ENCODE measurements at regions not wholly inside any gene's neighbourhood (a gene's known extent, or its start where the extent isn't known, plus 50 kb on each side); places are given as distances from the start of the nearest gene placed in this dataset.
"Not testable (repeated sequence)": the region's sequence is repeated elsewhere in the genome, so short reads cannot be mapped to it uniquely, and the experiment has no call there.

DNA sequence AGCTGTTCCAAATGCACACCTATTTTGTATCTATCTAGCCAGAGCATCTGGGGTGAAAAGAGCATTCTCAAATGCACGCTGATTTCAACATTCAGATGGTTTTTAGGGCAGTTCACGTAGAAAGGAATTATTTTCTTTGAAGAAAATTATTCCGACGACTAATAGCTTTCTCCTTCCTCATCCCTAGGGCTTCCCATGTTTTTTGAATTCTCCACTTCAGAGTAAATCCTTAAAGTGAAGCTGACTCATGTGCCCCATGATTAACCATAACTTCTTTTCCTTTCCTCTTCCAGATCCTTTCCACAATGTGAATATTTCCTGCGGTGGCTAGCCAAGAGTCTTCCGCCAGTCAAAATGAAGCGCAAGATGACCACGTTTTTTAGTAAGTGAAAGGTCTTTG lies 86.7 kb upstream of the PDHA1 start:
- BruUV-seq (replicated peaks): no TSS peak
- no peak overlapping the region for H3K4me3 ChIP-seq (ENCODE audit: low read depth, low read length, poor library complexity, severe bottlenecking)
- CTCF ChIA-PET: no interaction called here

DNA sequence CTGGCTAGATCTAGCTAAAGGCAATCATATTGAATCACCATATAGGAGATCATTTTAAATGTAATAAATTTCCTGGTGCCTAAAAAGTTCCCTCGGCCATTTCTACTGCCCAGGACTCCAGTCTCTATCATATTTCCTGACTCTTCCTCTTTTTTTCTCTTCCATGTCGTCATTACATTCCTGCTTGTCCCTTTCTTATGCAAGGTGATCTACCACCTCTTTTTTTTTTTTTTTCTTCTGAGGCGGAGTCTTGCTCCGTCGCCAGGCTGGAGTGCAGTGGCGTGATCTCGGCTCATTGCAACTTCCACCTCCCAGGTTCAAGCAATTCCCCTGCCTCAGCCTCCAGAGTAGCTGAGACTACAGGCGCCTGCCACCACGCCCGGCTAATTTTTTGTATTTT lies 82.7 kb upstream of the PDHA1 start:
- intact Hi-C loops (cut with micrococcal nuclease; ENCODE audit: unreplicated experiment); H3K4me1 ChIP-seq (ENCODE audit: insufficient read depth, low read length, poor library complexity, severe bottlenecking); CTCF ChIA-PET; H3K27ac ChIP-seq (ENCODE audit: low read depth, low read length, poor library complexity, severe bottlenecking); DNase-seq (ENCODE audit: low spot score); H3K4me3 ChIP-seq (ENCODE audit: low read depth, low read length, poor library complexity, severe bottlenecking); BruUV-seq (replicated peaks); H3K9me3 ChIP-seq (ENCODE audit: low read depth, low read length, poor library complexity, severe bottlenecking); POLR2A ChIA-PET (ENCODE audit: low non-redundant PET); H3K36me3 ChIP-seq (ENCODE audit: insufficient read depth, low read length, poor library complexity, severe bottlenecking); H3K27me3 ChIP-seq (replicated peaks; ENCODE audit: insufficient read depth, low read depth, low read length, poor library complexity): not testable (repeated sequence)

More for the DNA sequence above, 86.7 kb upstream of the PDHA1 start:
- no peaks in the 10 kb centered on the region for H3K4me1 ChIP-seq (ENCODE audit: insufficient read depth, low read length, poor library complexity, severe bottlenecking)
- intact Hi-C loops (cut with micrococcal nuclease; ENCODE audit: unreplicated experiment): no loop called here
- H3K36me3 ChIP-seq (ENCODE audit: insufficient read depth, low read length, poor library complexity, severe bottlenecking): no peaks in the 10 kb centered on the region
- no peak for DNase-seq (ENCODE audit: low spot score)
- no peaks in the 10 kb centered on the region for H3K9me3 ChIP-seq (ENCODE audit: low read depth, low read length, poor library complexity, severe bottlenecking)
- TF ChIP-seq, protein P1, sequence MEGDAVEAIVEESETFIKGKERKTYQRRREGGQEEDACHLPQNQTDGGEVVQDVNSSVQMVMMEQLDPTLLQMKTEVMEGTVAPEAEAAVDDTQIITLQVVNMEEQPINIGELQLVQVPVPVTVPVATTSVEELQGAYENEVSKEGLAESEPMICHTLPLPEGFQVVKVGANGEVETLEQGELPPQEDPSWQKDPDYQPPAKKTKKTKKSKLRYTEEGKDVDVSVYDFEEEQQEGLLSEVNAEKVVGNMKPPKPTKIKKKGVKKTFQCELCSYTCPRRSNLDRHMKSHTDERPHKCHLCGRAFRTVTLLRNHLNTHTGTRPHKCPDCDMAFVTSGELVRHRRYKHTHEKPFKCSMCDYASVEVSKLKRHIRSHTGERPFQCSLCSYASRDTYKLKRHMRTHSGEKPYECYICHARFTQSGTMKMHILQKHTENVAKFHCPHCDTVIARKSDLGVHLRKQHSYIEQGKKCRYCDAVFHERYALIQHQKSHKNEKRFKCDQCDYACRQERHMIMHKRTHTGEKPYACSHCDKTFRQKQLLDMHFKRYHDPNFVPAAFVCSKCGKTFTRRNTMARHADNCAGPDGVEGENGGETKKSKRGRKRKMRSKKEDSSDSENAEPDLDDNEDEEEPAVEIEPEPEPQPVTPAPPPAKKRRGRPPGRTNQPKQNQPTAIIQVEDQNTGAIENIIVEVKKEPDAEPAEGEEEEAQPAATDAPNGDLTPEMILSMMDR (conservative IDR thresholded peaks at IDR 0.05; ENCODE audit: low read depth, low read length): no peak
- no peak for TF ChIP-seq EZH2 (IDR thresholded peaks at IDR 0.05; ENCODE audit: borderline replicate concordance, low read depth, low read length, poor library complexity, severe bottlenecking)
- no peaks in the 10 kb centered on the region for H3K27me3 ChIP-seq (replicated peaks; ENCODE audit: insufficient read depth, low read depth, low read length, poor library complexity)
- POLR2A ChIA-PET (ENCODE audit: low non-redundant PET): no interaction called here
- H3K27ac ChIP-seq (ENCODE audit: low read depth, low read length, poor library complexity, severe bottlenecking): no peak overlapping the region

DNA sequence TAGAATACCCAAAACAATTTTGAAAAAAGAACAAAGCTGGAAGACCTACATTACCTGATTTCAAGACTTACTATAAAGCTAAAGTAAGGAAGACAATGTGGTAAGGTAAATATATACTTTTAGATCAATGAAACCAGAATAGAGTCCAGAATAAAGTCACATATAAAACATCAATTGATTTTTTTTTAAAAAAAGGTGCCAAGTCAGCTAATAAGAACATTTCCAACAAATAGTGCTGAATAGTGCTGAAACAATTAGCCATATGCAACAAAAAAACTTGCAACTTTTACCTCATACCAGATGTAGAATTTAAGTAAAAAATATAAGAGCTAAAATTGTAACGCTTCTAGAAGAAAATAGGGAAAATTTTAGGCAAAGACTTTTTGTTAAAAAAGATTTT lies 73.0 kb upstream of the PDHA1 start:
- ChIA-PET POLR2A (ENCODE audit: low non-redundant PET) (no interaction called here), CTCF (no interaction called here)
- no peaks in the 10 kb centered on the region for H3K4me1 ChIP-seq (ENCODE audit: insufficient read depth, low read length, poor library complexity, severe bottlenecking)
- no peak for TF ChIP-seq EZH2 (IDR thresholded peaks at IDR 0.05; ENCODE audit: borderline replicate concordance, low read depth, low read length, poor library complexity, severe bottlenecking)
- TF ChIP-seq, protein P1 (conservative IDR thresholded peaks at IDR 0.05; ENCODE audit: low read depth, low read length): no peak
- H3K4me3 ChIP-seq (ENCODE audit: low read depth, low read length, poor library complexity, severe bottlenecking): no peak overlapping the region
- H3K27ac ChIP-seq (ENCODE audit: low read depth, low read length, poor library complexity, severe bottlenecking): no peak overlapping the region
- H3K9me3 ChIP-seq (ENCODE audit: low read depth, low read length, poor library complexity, severe bottlenecking): no peaks in the 10 kb centered on the region
- no peak for DNase-seq (ENCODE audit: low spot score)
- BruUV-seq (replicated peaks): no TSS peak
- intact Hi-C loops (cut with micrococcal nuclease; ENCODE audit: unreplicated experiment): no loop called here
- H3K27me3 ChIP-seq (replicated peaks; ENCODE audit: insufficient read depth, low read depth, low read length, poor library complexity): no peaks in the 10 kb centered on the region
- no peaks in the 10 kb centered on the region for H3K36me3 ChIP-seq (ENCODE audit: insufficient read depth, low read length, poor library complexity, severe bottlenecking)

DNA sequence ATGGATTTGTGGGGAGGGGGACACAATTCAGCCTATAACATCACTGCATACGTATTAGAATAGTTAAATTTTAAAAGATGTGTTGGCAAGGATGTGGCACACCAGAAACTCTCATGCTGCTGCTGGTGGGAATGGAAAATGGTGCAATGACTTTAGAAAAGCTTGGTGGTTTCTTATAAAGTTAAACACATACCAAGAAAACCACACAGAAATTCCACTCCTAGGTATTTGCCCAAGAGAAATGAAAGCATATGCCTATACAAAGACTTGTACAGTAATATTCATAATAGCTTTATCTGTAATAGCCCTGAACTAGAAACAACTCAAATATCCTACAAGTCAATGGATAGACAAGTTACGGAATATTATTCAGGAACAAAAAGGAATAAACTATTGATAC lies 71.3 kb upstream of the PDHA1 start:
- Histone ChIP-seq H3K36me3 (ENCODE audit: insufficient read depth, low read length, poor library complexity, severe bottlenecking) (no peaks in the 10 kb centered on the region), H3K4me3 (ENCODE audit: low read depth, low read length, poor library complexity, severe bottlenecking) (no peak overlapping the region), H3K27ac (ENCODE audit: low read depth, low read length, poor library complexity, severe bottlenecking) (no peak overlapping the region), H3K9me3 (ENCODE audit: low read depth, low read length, poor library complexity, severe bottlenecking) (no peaks in the 10 kb centered on the region), H3K27me3 (replicated peaks; ENCODE audit: insufficient read depth, low read depth, low read length, poor library complexity) (no peaks in the 10 kb centered on the region), H3K4me1 (ENCODE audit: insufficient read depth, low read length, poor library complexity, severe bottlenecking) (no peaks in the 10 kb centered on the region)
- ChIA-PET CTCF (no interaction called here), POLR2A (ENCODE audit: low non-redundant PET) (no interaction called here)
- DNase-seq (ENCODE audit: low spot score): no peak
- intact Hi-C loops (cut with micrococcal nuclease; ENCODE audit: unreplicated experiment): no loop called here
- BruUV-seq (replicated peaks): no TSS peak
- TF ChIP-seq EZH2 (IDR thresholded peaks at IDR 0.05; ENCODE audit: borderline replicate concordance, low read depth, low read length, poor library complexity, severe bottlenecking): no peak

Measured in A673 (cell line).